IMR-90 (cell line): ENCODE measurements at regions not wholly inside any gene's neighbourhood (a gene's known extent, or its start where the extent isn't known, plus 50 kb on each side); places are given as distances from the start of the nearest gene placed in this dataset.

ENCODE experiments used
- FOS ChIP-seq: fragments of 150-350 bp; IDR thresholded peaks from 2 replicates; pipeline ENCODE4 v1.6.1; 2016; ENCODE audit warnings: low read depth, low read length
- MAFK ChIP-seq: IDR thresholded peaks from 2 replicates; pipeline ENCODE4 v1.6.1; 2012; ENCODE audit warnings: low read depth, low read length, improper control_type of control experiment
- MAZ ChIP-seq: IDR thresholded peaks from 2 replicates; pipeline ENCODE4 v1.6.1; 2012; ENCODE audit warnings: low read depth, mild to moderate bottlenecking, low read length, improper control_type of control experiment, moderate library complexity, borderline replicate concordance
- MXI1 ChIP-seq: IDR thresholded peaks from 2 replicates; pipeline ENCODE4 v1.6.1; 2012; ENCODE audit warnings: low read depth, mild to moderate bottlenecking, low read length, moderate library complexity, borderline replicate concordance
- NFE2L2 ChIP-seq: fragments of 150-350 bp; IDR thresholded peaks from 2 replicates; pipeline ENCODE4 v1.6.1; 2016; ENCODE audit warnings: low read depth, mild to moderate bottlenecking, low read length
- POLR2A ChIP-seq: IDR thresholded peaks from 2 replicates; pipeline ENCODE4 v1.6.1; 2012; ENCODE audit warnings: mild to moderate bottlenecking, low read depth, low read length
- RFX5 ChIP-seq: IDR thresholded peaks from 2 replicates; pipeline ENCODE4 v1.8.0; 2012; ENCODE audit warnings: low read depth, mild to moderate bottlenecking, low read length, moderate library complexity
- TF ChIP-seq, protein P1 (sequence below): conservative IDR thresholded peaks from 2 replicates; pipeline ENCODE4 v1.5.1; 2012; ENCODE audit warnings: mild to moderate bottlenecking, low read depth, low read length, improper control_type of control experiment
- TF ChIP-seq, protein P2 (sequence below): fragments of 150-350 bp; IDR thresholded peaks from 2 replicates; pipeline ENCODE4 v1.6.1; 2017; ENCODE audit warnings: mild to moderate bottlenecking, antibody characterized with exemption, low read length, low read depth

DNA sequence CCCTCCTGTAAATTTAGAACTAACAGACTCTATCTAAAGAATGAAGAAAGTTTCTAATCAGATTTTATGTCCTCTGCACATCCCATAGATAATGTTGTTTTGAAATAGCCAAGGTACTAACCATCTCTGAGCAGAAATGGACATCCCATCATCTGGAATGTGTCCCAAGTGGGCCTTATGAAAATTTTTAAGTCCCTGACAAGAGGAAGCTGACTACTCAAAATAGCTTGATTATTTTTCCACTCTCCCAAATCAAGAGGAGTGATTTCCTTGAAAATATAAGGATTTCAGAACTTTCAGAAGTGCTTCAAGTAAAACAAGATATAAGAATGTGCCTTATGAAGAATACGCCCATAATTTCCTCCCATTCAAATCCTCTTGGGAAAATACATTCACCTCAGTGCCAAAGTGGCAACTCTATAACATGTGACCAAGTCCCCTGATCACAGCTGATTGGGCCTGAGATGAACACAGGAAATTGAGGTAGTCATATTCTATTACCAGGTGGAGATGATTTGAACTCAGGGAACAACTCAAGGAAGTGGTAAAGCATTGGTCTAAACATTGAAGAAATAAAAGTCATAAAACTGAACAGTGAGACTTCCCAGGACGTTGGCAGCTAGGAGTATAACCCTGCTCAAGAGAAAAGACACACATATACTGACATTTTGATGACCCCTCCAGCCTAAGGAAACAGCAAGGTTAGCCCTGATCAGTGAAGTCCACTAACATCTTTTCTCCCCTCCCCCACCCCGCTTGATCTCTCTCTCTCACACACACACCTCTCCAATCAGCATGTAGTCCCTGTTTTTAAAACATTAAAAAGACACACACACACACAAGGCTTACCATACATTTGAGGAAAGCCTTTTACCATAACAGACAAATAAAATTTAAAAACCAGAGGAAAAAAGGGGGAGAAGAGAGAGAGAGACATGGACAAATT lies 70.8 kb upstream of the TEAD1 start:
- TF ChIP-seq POLR2A = no peak
- TF ChIP-seq FOS = no peak
- TF ChIP-seq, protein P1, sequence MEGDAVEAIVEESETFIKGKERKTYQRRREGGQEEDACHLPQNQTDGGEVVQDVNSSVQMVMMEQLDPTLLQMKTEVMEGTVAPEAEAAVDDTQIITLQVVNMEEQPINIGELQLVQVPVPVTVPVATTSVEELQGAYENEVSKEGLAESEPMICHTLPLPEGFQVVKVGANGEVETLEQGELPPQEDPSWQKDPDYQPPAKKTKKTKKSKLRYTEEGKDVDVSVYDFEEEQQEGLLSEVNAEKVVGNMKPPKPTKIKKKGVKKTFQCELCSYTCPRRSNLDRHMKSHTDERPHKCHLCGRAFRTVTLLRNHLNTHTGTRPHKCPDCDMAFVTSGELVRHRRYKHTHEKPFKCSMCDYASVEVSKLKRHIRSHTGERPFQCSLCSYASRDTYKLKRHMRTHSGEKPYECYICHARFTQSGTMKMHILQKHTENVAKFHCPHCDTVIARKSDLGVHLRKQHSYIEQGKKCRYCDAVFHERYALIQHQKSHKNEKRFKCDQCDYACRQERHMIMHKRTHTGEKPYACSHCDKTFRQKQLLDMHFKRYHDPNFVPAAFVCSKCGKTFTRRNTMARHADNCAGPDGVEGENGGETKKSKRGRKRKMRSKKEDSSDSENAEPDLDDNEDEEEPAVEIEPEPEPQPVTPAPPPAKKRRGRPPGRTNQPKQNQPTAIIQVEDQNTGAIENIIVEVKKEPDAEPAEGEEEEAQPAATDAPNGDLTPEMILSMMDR = no peak
- no peak for TF ChIP-seq MXI1
- TF ChIP-seq, protein P2, sequence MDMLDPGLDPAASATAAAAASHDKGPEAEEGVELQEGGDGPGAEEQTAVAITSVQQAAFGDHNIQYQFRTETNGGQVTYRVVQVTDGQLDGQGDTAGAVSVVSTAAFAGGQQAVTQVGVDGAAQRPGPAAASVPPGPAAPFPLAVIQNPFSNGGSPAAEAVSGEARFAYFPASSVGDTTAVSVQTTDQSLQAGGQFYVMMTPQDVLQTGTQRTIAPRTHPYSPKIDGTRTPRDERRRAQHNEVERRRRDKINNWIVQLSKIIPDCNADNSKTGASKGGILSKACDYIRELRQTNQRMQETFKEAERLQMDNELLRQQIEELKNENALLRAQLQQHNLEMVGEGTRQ = no peak
- TF ChIP-seq NFE2L2 = no peak
- no peak for TF ChIP-seq MAZ
- no peak for TF ChIP-seq MAFK
- TF ChIP-seq RFX5 = no peak
